ENCODE measurements at regions not wholly inside any gene's neighbourhood (a gene's known extent, or its start where the extent isn't known, plus 50 kb on each side); places are given as distances from the start of the nearest gene placed in this dataset.

GRCh38 chr7:110156511-110156910 lies 934.4 kb upstream of the LRRN3 start:
- TF ChIP-seq PATZ1 (CRISPR knock-in tag; IDR thresholded peaks at IDR 0.05; ENCODE audit: borderline replicate concordance): no peak
- no peak for TF ChIP-seq CREB5 (CRISPR knock-in tag; IDR thresholded peaks at IDR 0.05; ENCODE audit: low read depth)
- no peak for TF ChIP-seq ZNF565 (CRISPR knock-in tag; conservative IDR thresholded peaks at IDR 0.05; ENCODE audit: low read depth)
- no peak for TF ChIP-seq ZFP3 (CRISPR knock-in tag; IDR thresholded peaks at IDR 0.05)
- no peak for TF ChIP-seq PPARA (CRISPR knock-in tag; IDR thresholded peaks at IDR 0.05; ENCODE audit: borderline replicate concordance)
- no peak for TF ChIP-seq ISL1 (CRISPR knock-in tag; IDR thresholded peaks at IDR 0.05)
- no peak for TF ChIP-seq POU6F1 (CRISPR knock-in tag; IDR thresholded peaks at IDR 0.05; ENCODE audit: borderline replicate concordance, low read depth)
- no peak for TF ChIP-seq ZNF8 (CRISPR knock-in tag; IDR thresholded peaks at IDR 0.05)
- TF ChIP-seq ZC3H10 (CRISPR knock-in tag; IDR thresholded peaks at IDR 0.05): no peak
- TF ChIP-seq CSDC2 (CRISPR knock-in tag; IDR thresholded peaks at IDR 0.05): no peak
- no peak for TF ChIP-seq TOX (CRISPR knock-in tag; IDR thresholded peaks at IDR 0.05; ENCODE audit: borderline replicate concordance)
- TF ChIP-seq RARB (CRISPR knock-in tag; IDR thresholded peaks at IDR 0.05): no peak
- TF ChIP-seq BACH2 (CRISPR knock-in tag; IDR thresholded peaks at IDR 0.05; ENCODE audit: borderline replicate concordance): no peak
- no peak for TF ChIP-seq GLIS3 (CRISPR knock-in tag; IDR thresholded peaks at IDR 0.05)
- ATAC-seq: no peak

DNA sequence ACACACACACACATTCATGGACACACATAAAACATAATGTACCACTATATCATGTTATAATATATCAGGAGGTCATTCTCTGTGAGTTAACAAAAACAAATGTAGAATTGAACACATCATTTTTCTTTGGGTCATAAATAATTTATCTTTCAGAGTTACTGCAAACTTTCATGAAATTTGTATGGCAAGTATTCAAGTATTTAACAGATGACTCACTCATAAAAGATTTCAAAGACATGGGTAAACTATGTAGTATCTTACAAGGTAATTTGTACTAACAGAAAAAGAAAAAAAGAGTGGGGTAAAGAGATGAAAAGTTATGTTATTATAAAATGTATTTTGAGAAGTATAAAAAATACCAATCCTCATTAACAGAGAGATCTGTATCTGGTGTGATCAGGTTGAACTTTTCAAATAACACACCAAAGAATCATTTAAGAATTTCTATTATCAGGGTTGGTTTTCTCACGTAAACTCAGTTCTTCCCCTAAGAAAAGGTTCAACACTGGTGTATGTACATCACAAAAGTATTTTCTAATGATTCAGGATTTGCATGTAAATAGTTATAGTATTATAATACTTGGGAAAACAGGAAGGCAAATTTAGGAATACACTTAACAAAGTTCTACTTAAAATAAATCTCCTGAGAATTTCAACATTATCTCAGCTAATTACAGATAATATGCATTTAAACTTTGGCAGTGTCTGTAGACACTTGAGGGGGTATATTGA lies 933.1 kb upstream of the LRRN3 start:
- ATAC-seq: no peak

GRCh38 chr7:110168010-110168409 lies 922.9 kb upstream of the LRRN3 start:
- no peak for ATAC-seq
- TF ChIP-seq PPARA (CRISPR knock-in tag; IDR thresholded peaks at IDR 0.05; ENCODE audit: borderline replicate concordance) (no peak), TOX (CRISPR knock-in tag; IDR thresholded peaks at IDR 0.05; ENCODE audit: borderline replicate concordance) (no peak), OSR1 (CRISPR knock-in tag; IDR thresholded peaks at IDR 0.05) (no peak), RARB (CRISPR knock-in tag; IDR thresholded peaks at IDR 0.05) (no peak), ZFP30 (CRISPR knock-in tag; IDR thresholded peaks at IDR 0.05) (no peak), ZC3H10 (CRISPR knock-in tag; IDR thresholded peaks at IDR 0.05) (no peak), ISL1 (CRISPR knock-in tag; IDR thresholded peaks at IDR 0.05) (peak; percentile 44; the same call in 1 of the 2 replicates), ESRRG (CRISPR knock-in tag; IDR thresholded peaks at IDR 0.05) (no peak), PATZ1 (CRISPR knock-in tag; IDR thresholded peaks at IDR 0.05; ENCODE audit: borderline replicate concordance) (no peak), CSDC2 (CRISPR knock-in tag; IDR thresholded peaks at IDR 0.05) (no peak), ZFP3 (CRISPR knock-in tag; IDR thresholded peaks at IDR 0.05) (no peak), ZNF565 (CRISPR knock-in tag; conservative IDR thresholded peaks at IDR 0.05; ENCODE audit: low read depth) (no peak), BACH2 (CRISPR knock-in tag; IDR thresholded peaks at IDR 0.05; ENCODE audit: borderline replicate concordance) (no peak), ZNF70 (CRISPR knock-in tag; IDR thresholded peaks at IDR 0.05) (no peak), ZNF8 (CRISPR knock-in tag; IDR thresholded peaks at IDR 0.05) (peak; percentile 80), POU6F1 (CRISPR knock-in tag; IDR thresholded peaks at IDR 0.05; ENCODE audit: borderline replicate concordance, low read depth) (no peak)

More for the DNA sequence above, 933.1 kb upstream of the LRRN3 start:
- peak; percentile 91 for TF ChIP-seq ISL1 (CRISPR knock-in tag; IDR thresholded peaks at IDR 0.05)
- TF ChIP-seq PPARA (CRISPR knock-in tag; IDR thresholded peaks at IDR 0.05; ENCODE audit: borderline replicate concordance): no peak
- TF ChIP-seq GLIS3 (CRISPR knock-in tag; IDR thresholded peaks at IDR 0.05): no peak
- no peak for TF ChIP-seq BACH2 (CRISPR knock-in tag; IDR thresholded peaks at IDR 0.05; ENCODE audit: borderline replicate concordance)
- TF ChIP-seq ZC3H10 (CRISPR knock-in tag; IDR thresholded peaks at IDR 0.05): no peak
- TF ChIP-seq ZFP30 (CRISPR knock-in tag; IDR thresholded peaks at IDR 0.05): 0 out of 2 replicates have a peak, but pooled peaks have one; percentile 13
- no peak for TF ChIP-seq SNAI2 (CRISPR knock-in tag; IDR thresholded peaks at IDR 0.05)
- TF ChIP-seq ZNF70 (CRISPR knock-in tag; IDR thresholded peaks at IDR 0.05): no peak
- TF ChIP-seq CREB5 (CRISPR knock-in tag; IDR thresholded peaks at IDR 0.05; ENCODE audit: low read depth): peak; percentile 70; the same call in 1 of the 2 replicates
- no peak for TF ChIP-seq CSDC2 (CRISPR knock-in tag; IDR thresholded peaks at IDR 0.05)

Measured in SK-N-SH treated with all-trans-retinoic acid at 6 μM for 48 hours (cell line).